Coronary artery (tissue), 2 donors: ENCODE measurements at regions not wholly inside any gene's neighbourhood (a gene's known extent, or its start where the extent isn't known, plus 50 kb on each side); places are given as distances from the start of the nearest gene placed in this dataset.
"Not testable (repeated sequence)": the region's sequence is repeated elsewhere in the genome, so short reads cannot be mapped to it uniquely, and the experiment has no call there.

Source experiments
- DNase-seq: peaks from one replicate; pipeline ENCODE4 v3.0.0-alpha.2; 2017; ENCODE audit warnings: low spot score
- H3K27ac ChIP-seq, 2 donors: fragments of 200-600 bp; sonication (generic); one replicate each; pipeline ENCODE4 v1.5.1; 2016 to 2019
- H3K4me3 ChIP-seq: fragments of 200-600 bp; sonication (generic); 2 replicates; pipeline ENCODE4 v1.5.1; 2016; ENCODE audit warnings: mild to moderate bottlenecking, moderate library complexity
- TF ChIP-seq, protein P1 (sequence below): fragments of 200-600 bp; sonication (generic); IDR thresholded peaks from one replicate; pipeline ENCODE4 v1.5.1; 2019; ENCODE audit warnings: antibody characterized with exemption

DNA sequence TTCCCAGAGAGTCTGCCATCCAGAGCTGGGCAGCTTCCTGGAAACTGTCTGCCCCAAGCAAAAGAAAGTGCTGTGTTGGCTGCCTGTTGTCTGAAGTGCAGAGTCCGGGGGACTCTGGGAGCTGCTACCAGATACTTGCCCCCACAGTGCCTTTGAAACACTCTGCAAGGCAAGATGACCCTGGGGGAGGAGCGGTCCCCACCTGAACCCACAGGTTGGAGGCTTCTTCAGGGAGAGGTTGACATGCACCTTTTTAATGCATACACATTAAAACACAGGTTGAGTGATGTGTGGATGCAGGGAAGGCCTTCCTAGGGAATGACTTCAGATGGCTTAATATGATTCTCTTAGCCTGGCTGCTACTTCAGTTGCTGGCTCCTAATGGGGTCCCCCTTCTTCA is 479.5 kb downstream of the ZNF536 start:
- no peak overlapping the region for H3K27ac ChIP-seq
- no peak overlapping the region for H3K4me3 ChIP-seq
- no peak for DNase-seq
- TF ChIP-seq, protein P1, sequence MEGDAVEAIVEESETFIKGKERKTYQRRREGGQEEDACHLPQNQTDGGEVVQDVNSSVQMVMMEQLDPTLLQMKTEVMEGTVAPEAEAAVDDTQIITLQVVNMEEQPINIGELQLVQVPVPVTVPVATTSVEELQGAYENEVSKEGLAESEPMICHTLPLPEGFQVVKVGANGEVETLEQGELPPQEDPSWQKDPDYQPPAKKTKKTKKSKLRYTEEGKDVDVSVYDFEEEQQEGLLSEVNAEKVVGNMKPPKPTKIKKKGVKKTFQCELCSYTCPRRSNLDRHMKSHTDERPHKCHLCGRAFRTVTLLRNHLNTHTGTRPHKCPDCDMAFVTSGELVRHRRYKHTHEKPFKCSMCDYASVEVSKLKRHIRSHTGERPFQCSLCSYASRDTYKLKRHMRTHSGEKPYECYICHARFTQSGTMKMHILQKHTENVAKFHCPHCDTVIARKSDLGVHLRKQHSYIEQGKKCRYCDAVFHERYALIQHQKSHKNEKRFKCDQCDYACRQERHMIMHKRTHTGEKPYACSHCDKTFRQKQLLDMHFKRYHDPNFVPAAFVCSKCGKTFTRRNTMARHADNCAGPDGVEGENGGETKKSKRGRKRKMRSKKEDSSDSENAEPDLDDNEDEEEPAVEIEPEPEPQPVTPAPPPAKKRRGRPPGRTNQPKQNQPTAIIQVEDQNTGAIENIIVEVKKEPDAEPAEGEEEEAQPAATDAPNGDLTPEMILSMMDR = no peak

DNA sequence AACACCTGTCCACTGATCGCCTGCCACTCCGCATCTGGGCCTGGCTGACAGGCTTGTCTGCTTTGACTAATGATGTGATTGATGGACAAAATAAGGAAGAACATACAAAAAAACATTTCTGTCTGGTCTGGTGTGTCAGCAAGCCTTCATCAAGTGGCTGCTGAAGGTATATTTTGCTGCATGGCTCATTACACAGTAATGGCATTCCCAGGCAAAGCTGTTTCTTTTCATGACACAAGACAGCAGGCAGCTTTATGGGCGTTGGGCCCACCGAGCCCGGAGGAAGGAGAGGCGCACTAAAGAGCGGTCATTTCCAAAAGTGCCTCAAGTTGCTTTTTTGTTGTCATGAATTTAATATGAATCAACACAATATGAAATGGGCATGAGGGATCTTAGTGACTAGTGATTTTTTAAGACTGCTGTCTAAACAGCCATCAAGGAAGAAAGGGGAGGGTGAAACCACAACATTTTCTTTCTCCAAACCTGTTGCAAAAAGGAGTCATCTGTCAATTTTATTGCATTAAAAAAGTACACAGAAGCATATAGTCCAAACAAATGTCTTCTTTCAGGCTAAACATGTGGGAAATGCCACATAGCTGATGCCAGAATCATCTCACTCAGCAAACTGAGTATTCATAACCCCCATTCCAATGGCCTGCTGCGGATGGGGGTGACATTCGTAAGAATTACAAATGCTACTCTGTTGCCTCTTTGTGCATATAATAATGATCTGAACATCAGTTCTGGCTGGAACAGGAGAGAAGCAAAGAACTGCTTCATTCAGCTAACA is 476.6 kb downstream of the ZNF536 start:
- no peak for DNase-seq
- TF ChIP-seq, protein P1 = no peak
- H3K27ac ChIP-seq = no peak overlapping the region
- H3K4me3 ChIP-seq = no peak overlapping the region

DNA sequence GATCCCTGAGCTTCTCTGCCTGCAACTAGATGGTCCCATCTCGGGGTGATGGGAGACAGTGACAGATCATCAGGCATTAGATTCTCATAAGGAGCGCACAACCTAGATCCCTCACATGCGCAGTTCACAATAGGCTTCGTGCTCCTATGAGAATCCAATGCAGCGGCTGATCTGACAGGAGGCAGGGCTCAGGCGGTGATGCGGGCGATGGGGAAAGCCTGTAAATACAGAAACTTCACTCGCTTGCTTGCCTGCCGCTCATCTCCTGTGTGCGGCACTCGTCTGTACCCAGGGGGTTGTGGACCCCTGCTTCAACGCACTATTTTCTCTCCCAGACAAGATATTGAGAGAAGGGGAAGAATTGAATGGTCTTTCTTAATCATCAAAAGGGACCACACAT is 473.9 kb downstream of the ZNF536 start:
- TF ChIP-seq, protein P1 = no peak
- DNase-seq = no peak
- Histone ChIP-seq H3K4me3 (no peak overlapping the region), H3K27ac (no peak overlapping the region)

DNA sequence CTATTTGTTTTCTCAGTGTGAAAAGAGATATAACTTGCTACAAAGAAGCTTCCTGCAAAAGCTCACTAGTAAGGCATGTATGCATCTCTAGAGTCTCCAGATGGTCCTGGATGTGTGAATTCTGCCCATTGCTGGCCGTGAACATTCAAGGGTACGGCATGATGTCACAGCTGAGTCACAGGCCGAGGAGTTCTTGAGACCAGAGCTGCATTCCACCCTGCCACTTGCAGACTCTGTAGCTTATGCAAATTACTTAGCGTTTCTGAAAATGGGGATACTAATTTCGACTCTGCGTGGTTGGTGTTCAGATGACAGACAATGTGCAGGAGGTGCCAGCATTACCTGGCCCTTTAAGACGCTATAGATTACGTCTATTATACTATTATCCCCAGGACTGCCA is 470.7 kb downstream of the ZNF536 start:
- no peak overlapping the region for H3K4me3 ChIP-seq
- DNase-seq = no peak
- no peak overlapping the region for H3K27ac ChIP-seq
- TF ChIP-seq, protein P1 = no peak

DNA sequence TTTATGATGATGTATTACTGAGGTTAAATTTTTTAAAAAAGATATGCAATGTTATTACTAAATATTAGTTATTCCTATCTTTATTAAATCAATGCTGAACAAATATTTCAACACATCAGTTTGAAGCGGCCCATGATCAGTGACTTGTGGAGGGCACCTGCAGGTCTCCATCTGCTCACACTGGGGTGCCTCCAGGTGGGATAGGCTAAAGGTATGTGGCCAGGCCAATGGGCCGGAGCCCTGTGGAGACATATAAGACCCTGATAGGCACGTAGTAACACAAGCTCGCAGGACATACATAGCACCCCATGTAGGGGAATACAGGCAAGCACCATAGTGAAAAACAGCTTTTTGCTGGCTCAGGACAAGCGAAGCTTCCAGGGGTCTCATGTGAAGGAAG is 469.8 kb downstream of the ZNF536 start:
- H3K4me3 ChIP-seq = no peak overlapping the region
- DNase-seq = no peak
- H3K27ac ChIP-seq = no peak overlapping the region
- TF ChIP-seq, protein P1 = no peak

DNA sequence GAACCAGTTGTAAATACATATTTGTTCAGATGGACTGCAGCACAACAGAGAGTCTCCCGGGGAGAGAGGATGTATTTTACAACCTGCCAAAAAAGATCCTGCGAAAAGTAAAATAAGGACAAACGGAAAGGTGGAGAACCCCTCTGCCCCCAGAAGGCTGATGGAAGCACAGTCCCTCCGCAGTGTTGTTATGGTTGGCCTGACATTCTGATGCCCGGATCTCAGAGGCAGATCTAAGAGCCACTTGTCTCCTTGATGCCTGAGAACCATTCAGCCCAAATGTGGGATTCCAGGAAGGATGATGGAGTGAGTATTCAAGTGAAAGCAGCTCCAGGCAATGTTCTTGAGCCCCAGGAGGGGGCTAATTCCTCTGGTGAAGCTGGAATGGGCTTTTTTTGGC is 458.7 kb downstream of the ZNF536 start:
- DNase-seq = no peak
- no peak overlapping the region for H3K27ac ChIP-seq
- H3K4me3 ChIP-seq = no peak overlapping the region
- TF ChIP-seq, protein P1 = no peak

DNA sequence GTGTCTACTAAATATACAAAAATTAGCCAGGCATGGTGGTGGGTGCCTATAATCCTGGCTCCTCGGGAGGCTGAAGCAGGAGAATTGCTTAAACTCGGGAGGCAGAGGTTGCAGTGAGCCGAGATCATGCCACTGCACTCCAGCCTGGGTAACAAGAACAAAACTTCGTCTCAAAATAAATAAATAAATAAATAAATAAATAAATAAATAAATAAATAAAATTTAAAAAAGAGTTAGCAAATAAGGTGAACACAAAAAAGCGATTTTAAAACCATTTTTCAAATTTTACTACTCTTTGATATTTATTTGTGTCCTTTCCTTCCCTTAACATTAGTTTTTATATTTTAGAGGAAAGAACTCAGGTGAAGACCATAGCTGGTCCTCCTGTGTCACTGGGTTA is 453.3 kb downstream of the ZNF536 start:
- not testable (repeated sequence) for H3K4me3 ChIP-seq, H3K27ac ChIP-seq, DNase-seq
